Fibroblast of skin of right biceps (primary cell): ENCODE measurements at regions not wholly inside any gene's neighbourhood (a gene's known extent, or its start where the extent isn't known, plus 50 kb on each side); places are given as distances from the start of the nearest gene placed in this dataset.
A peak's percentile ranks its signal among the peaks of the same experiment; 100 is the strongest.

Source experiments
- DNase-seq: peaks from one replicate; pipeline ENCODE4 v3.0.0-alpha.2; 2013

GRCh38 chr2:52220393-52220792 is 1188.5 kb upstream of the NRXN1 start:
- no peak for DNase-seq

- no peak for DNase-seq
Observed at GRCh38 chr2:52210611-52211010, 1178.7 kb upstream of the NRXN1 start.

GRCh38 chr2:52210161-52210560 is 1178.2 kb upstream of the NRXN1 start:
- no peak for DNase-seq

GRCh38 chr2:52194342-52194741 is 1162.4 kb upstream of the NRXN1 start:
- no peak for DNase-seq

- DNase-seq: no peak
Observed at GRCh38 chr2:52193804-52194203, 1161.9 kb upstream of the NRXN1 start.

- no peak for DNase-seq
Observed at GRCh38 chr2:52192656-52193055, 1160.7 kb upstream of the NRXN1 start.

- no peak for DNase-seq
Observed at GRCh38 chr2:52181080-52181479, 1149.1 kb upstream of the NRXN1 start.

GRCh38 chr2:52178845-52179244 is 1146.9 kb upstream of the NRXN1 start:
- DNase-seq: no peak

GRCh38 chr2:52145005-52145404 is 1113.1 kb upstream of the NRXN1 start:
- DNase-seq: no peak

- DNase-seq: no peak
Observed at GRCh38 chr2:52144590-52144989, 1112.7 kb upstream of the NRXN1 start.

GRCh38 chr2:52141076-52141475 is 1109.1 kb upstream of the NRXN1 start:
- peak; percentile 21 for DNase-seq

- DNase-seq: no peak
Observed at GRCh38 chr2:52139241-52139640, 1107.3 kb upstream of the NRXN1 start.

GRCh38 chr2:52135235-52135634 is 1103.3 kb upstream of the NRXN1 start:
- peak; percentile 12 for DNase-seq

- no peak for DNase-seq
Observed at GRCh38 chr2:52128081-52128480, 1096.1 kb upstream of the NRXN1 start.

- no peak for DNase-seq
Observed at GRCh38 chr2:52127527-52127926, 1095.6 kb upstream of the NRXN1 start.

- DNase-seq: peak; percentile 62
Observed at GRCh38 chr2:52117299-52117698, 1085.4 kb upstream of the NRXN1 start.

GRCh38 chr2:52115750-52116149 is 1083.8 kb upstream of the NRXN1 start:
- peak; percentile 45 for DNase-seq

GRCh38 chr2:52113338-52113737 is 1081.4 kb upstream of the NRXN1 start:
- DNase-seq: peak; percentile 75

GRCh38 chr2:52112141-52112540 is 1080.2 kb upstream of the NRXN1 start:
- DNase-seq: no peak

- no peak for DNase-seq
Observed at GRCh38 chr2:52107124-52107523, 1075.2 kb upstream of the NRXN1 start.

- DNase-seq: no peak
Observed at GRCh38 chr2:52097071-52097470, 1065.1 kb upstream of the NRXN1 start.

GRCh38 chr2:52084759-52085158 is 1052.8 kb upstream of the NRXN1 start:
- DNase-seq: peak; percentile 53

- DNase-seq: no peak
Observed at GRCh38 chr2:52083214-52083613, 1051.3 kb upstream of the NRXN1 start.

GRCh38 chr2:52082646-52083045 is 1050.7 kb upstream of the NRXN1 start:
- DNase-seq: no peak

GRCh38 chr2:52079602-52080001 is 1047.7 kb upstream of the NRXN1 start:
- no peak for DNase-seq

GRCh38 chr2:52077159-52077558 is 1045.2 kb upstream of the NRXN1 start:
- no peak for DNase-seq
